Activated CD4-positive, alpha-beta T cell treated with anti-CD3 and anti-CD28 coated beads, Interleukin-2, amount 10 ng/mL, durations not matched to agents 24 days and 14 days (primary cell): ENCODE measurements at regions not wholly inside any gene's neighbourhood (a gene's known extent, or its start where the extent isn't known, plus 50 kb on each side); places are given as distances from the start of the nearest gene placed in this dataset.
A peak's percentile ranks its signal among the peaks of the same experiment; 100 is the strongest.

Source experiments
- DNase-seq: peaks from one replicate; pipeline ENCODE4 v3.0.0; 2022
- H3K27ac Mint-ChIP-seq: one replicate; pipeline ENCODE4 v1.8.0; 2022; ENCODE audit warnings: mild to moderate bottlenecking, mixed read lengths
- H3K27me3 Mint-ChIP-seq: one replicate; pipeline ENCODE4 v1.8.0; 2022; ENCODE audit warnings: mixed read lengths
- H3K36me3 Mint-ChIP-seq: one replicate; pipeline ENCODE4 v1.8.0; 2022; ENCODE audit warnings: low read depth, mild to moderate bottlenecking, mixed read lengths
- H3K4me1 Mint-ChIP-seq: one replicate; pipeline ENCODE4 v1.8.0; 2021; ENCODE audit warnings: mixed read lengths
- H3K4me3 Mint-ChIP-seq: one replicate; pipeline ENCODE4 v1.8.0; 2022; ENCODE audit warnings: mild to moderate bottlenecking, moderate library complexity, mixed read lengths
- H3K9me3 Mint-ChIP-seq: one replicate; pipeline ENCODE4 v1.8.0; 2021; ENCODE audit warnings: mixed read lengths
- intact Hi-C: fragments of 100-400 bp; cut with micrococcal nuclease; formaldehyde crosslinking; loops from one replicate; pipeline ENCODE4 v1.15.1; 2023

DNA sequence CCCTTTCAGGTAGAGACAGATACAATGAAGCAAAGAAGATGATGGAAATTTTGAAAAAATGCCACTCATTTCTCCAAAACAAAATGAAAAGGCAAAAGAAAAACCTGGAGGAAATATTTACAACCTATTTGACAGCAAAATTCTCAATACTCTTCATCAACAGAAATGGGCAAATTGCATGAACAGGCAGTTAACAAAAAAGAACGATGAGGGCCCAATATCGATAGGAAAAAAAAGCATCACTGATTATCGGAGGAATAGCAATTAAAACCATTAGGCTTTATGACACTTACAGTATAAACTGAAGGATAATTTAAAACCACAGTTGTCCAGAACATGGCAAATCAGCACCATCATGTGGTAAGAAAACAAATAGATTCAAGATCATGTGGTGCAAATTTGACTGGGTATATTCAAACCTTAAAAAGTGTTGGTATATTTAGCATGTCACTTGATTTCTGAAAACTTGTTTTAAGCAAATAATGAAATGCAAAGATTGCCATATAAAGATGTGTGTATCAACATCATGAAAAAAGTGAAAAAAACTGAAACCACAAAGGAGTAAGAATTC, 222.9 kb downstream of the BRD1 start:
- Mint-ChIP-seq H3K4me3 (no peak overlapping the region), H3K4me1 (peaks cover 2% of the 10 kb centered on the region), H3K9me3 (peaks cover 8% of the 10 kb centered on the region), H3K27ac (no peak overlapping the region), H3K27me3 (no peaks in the 10 kb centered on the region), H3K36me3 (peaks cover 26% of the 10 kb centered on the region)
- intact Hi-C loops, result no loop called here
- DNase-seq, result no peak

DNA sequence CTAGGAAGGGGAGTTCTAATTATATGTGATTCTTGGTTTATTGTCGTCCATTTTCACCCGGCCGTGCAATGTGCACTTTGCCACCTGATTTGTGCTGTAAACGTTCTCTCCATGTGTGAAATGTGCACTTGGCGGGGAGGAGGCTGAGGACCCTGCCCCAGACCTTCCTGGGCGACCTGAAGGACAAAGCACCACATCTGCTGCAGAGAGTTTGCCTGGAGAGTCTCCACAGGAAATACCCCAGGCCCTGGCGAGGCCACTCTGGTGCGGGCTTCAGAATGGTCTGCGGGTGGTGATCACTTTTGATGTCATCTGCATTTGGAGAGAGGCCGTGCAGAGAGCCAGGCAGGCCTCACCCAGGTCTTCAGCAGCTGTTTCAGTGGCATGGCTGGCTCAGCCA, 224.7 kb downstream of the BRD1 start:
- Mint-ChIP-seq H3K36me3 (peaks cover 20% of the 10 kb centered on the region), H3K4me3 (no peak overlapping the region), H3K4me1 (peaks cover 2% of the 10 kb centered on the region), H3K27ac (no peak overlapping the region), H3K27me3 (no peaks in the 10 kb centered on the region), H3K9me3 (peaks cover 8% of the 10 kb centered on the region)
- intact Hi-C loops, result no loop called here
- no peak for DNase-seq

DNA sequence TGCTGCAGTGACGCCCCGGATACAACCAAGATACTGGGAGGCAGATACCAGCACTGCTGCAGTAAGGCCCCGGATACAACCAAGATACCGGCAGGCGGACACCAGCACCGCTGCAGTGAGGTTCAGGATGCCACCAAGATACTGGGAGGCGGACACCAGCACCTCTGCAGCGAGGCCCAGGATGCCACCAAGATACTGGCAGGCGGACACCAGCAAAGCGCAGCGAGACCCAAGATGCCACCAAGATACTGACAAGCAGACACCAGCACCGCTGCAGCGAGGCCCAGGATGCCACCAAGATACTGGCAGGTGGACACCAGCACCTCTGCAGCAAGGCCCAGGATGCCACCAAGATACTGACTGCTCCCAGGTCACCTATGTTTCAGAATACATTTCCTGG, 225.2 kb downstream of the BRD1 start:
- Mint-ChIP-seq H3K36me3 (peaks cover 17% of the 10 kb centered on the region), H3K4me1 (peaks cover 2% of the 10 kb centered on the region), H3K4me3 (no peak overlapping the region), H3K27ac (no peak overlapping the region), H3K27me3 (no peaks in the 10 kb centered on the region), H3K9me3 (peaks cover 8% of the 10 kb centered on the region)
- intact Hi-C loops, result no loop called here
- no peak for DNase-seq

DNA sequence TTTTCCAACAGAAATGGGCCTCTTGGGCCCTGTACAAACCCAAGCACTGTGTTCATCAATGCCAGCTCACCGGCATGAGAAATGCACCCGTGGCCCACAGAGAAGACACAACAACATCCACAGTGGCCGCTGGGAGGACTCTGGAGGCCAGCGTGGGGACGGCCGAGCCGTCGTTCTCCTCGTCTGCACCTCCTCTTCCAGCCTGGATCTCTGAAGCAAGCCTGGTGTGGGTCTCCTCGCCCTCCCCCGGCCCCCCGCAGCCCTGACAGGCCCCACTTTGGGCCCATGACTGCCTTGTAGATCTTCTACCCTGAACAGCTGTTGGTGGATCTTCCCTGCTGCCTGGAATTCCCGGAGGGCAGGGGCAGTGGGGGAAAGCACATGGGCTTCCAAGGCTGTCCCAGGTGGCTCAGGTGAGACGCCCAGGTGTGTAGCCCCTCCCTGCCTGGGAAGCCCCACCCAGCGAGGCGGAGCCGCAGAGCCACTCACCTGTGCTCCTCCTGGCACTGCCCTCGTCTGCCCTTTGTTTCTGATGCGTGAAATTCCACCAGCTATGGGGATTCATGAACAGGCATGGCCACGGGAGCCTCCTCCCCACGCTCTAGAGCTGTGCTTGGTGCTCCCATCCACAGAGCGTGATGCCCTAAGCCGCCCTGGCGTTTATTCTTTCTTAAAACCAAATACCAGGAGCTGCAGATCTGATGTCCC, 225.9 kb downstream of the BRD1 start:
- no peak for DNase-seq
- Mint-ChIP-seq H3K36me3 (peaks cover 15% of the 10 kb centered on the region), H3K27me3 (no peaks in the 10 kb centered on the region), H3K4me1 (peaks cover 2% of the 10 kb centered on the region), H3K9me3 (peaks cover 5% of the 10 kb centered on the region), H3K27ac (no peak overlapping the region), H3K4me3 (no peak overlapping the region)
- intact Hi-C loops, result no loop called here

DNA sequence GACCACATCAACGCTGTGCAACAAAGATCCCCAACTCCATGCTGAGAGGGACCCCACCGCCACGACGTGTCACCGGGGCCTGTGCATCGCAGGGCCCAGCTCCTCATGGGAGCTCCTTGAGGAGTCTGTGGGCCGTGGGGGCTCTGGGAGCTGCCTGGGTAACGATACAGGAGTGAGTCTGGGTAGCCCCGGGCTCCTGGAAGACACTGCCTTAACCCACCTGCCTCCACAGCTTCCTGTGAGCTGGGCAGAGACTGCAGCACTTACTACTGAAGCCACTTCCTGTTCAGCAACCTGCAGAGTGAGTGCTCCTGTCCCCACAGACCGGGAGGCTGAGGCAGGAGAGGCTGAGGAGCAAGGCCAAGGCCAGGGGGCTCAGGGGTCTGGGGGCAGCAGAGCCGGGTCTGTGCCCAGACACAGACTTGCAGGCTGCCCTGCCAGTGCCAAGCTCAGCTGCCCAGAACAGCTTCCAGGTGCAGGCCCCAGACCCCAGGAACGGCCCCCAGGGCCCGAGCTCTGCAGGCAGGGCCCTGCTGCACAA, 226.7 kb downstream of the BRD1 start:
- Mint-ChIP-seq H3K27ac (no peak overlapping the region), H3K4me3 (no peak overlapping the region), H3K36me3 (peaks cover 13% of the 10 kb centered on the region), H3K9me3 (peaks cover 5% of the 10 kb centered on the region), H3K27me3 (no peaks in the 10 kb centered on the region), H3K4me1 (peaks cover 2% of the 10 kb centered on the region)
- intact Hi-C loops, result no loop called here
- DNase-seq, result peak; percentile 67

DNA sequence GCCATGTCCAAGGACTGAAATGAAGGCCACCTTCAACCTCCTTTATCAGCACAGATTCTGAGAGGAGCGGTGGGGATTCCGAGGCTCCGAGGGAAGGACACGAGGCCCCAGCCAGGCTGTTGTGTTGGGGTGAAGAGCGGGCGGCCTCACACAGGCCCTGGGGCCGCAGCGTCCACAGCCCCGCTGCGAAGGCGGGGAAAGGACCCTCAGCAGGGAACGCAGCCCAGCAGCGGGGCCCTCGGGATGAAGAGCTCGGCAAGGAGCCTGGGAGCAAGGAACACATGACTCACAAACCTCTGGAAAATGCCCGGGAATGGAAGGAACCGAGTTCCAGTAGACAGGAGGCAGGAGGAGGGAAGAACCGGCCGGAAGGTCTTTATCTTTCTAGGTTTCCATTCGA, 227.2 kb downstream of the BRD1 start:
- Mint-ChIP-seq H3K9me3 (peaks cover 5% of the 10 kb centered on the region), H3K4me1 (peaks cover 2% of the 10 kb centered on the region), H3K27ac (no peak overlapping the region), H3K4me3 (no peak overlapping the region), H3K36me3 (peaks cover 12% of the 10 kb centered on the region), H3K27me3 (no peaks in the 10 kb centered on the region)
- DNase-seq, result no peak
- intact Hi-C loops, result no loop called here

DNA sequence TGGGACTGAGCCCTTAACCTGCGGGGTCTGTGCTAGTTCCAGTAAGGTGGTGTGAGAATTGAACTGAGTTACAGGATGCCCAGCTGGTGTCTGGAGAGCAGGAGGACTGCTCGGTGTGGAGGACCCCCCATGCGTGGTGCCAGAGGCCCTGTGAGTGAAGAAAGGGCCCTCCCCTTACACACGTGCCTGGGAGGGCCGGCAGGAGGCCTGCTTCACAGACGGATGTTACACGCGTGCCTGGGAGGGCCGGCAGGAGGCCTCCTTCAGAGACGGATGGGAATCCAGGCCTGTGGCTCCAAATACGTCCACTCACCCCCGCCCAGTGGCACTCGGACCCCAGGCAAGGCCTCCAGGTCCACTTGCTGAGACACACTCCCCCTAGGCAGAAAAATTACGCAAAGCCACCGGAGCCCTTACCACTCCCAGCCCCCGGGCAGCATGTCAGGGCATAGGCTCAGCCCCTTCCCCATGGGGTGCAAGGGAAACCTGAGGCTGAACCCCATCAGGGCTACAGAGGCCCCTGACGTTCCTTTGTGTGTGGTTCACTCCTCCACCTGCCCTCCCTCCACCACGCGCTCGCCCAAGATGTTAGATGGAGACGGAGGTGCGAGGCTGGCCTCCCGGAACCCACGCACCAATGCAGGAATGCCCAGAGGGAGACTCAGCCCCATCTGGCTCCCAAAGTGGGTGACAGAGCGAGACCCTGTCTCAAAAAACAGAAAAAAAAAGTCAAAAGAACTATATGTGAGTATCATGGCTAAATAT, 227.8 kb downstream of the BRD1 start:
- H3K36me3 Mint-ChIP-seq, result peaks cover 9% of the 10 kb centered on the region
- no peak overlapping the region for H3K4me3 Mint-ChIP-seq
- H3K27ac Mint-ChIP-seq, result no peak overlapping the region
- intact Hi-C loops, result no loop called here
- DNase-seq, result no peak
- H3K4me1 Mint-ChIP-seq, result peaks cover 2% of the 10 kb centered on the region
- H3K27me3 Mint-ChIP-seq, result no peaks in the 10 kb centered on the region
- H3K9me3 Mint-ChIP-seq, result peaks cover 5% of the 10 kb centered on the region

DNA sequence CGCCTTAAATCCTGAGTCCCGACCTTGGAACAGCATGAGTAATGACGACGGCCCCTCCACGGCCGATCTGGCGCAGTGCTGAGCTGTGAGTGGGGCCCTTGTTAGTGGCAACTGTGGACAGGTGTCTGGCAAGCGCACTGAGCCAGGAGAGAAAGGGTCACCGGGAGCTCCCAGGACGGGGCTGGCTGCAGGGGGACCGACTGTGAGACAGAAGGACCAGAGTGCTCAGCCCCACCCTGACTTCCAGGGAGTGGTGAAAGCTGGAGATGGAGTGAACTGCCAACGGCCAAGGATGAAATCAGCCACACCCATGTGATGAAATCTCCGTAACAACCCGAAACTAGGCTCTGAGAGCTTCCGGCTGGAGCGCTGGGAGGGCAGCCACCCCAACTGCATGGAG, 228.6 kb downstream of the BRD1 start:
- H3K27ac Mint-ChIP-seq, result no peak overlapping the region
- peaks cover 2% of the 10 kb centered on the region for H3K4me1 Mint-ChIP-seq
- H3K36me3 Mint-ChIP-seq, result peaks cover 4% of the 10 kb centered on the region
- no peaks in the 10 kb centered on the region for H3K27me3 Mint-ChIP-seq
- intact Hi-C loops, result no loop called here
- DNase-seq, result no peak
- H3K9me3 Mint-ChIP-seq, result no peaks in the 10 kb centered on the region
- H3K4me3 Mint-ChIP-seq, result no peak overlapping the region

DNA sequence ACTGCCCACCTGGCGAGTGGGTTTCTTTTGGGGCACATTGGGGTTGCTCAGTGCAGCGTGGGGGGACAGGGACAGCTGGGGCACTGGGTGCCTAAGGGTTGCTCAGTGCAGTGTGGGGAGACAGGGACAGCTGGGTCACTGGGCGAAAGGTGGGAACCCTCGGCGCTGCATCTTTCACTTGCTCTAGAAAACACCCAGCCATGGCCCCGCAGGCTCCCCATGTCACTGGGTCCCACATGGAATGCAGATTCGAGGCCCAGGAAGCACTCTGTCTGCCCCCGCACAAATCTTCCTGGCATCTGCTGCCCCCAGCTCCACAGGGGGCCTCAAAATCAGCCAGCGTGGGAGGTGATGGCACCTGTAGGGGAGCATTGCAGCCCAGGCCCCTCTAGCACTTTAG, 229.3 kb downstream of the BRD1 start:
- no peaks in the 10 kb centered on the region for H3K27me3 Mint-ChIP-seq
- peaks cover 2% of the 10 kb centered on the region for H3K4me1 Mint-ChIP-seq
- peaks cover 2% of the 10 kb centered on the region for H3K36me3 Mint-ChIP-seq
- H3K9me3 Mint-ChIP-seq, result no peaks in the 10 kb centered on the region
- H3K27ac Mint-ChIP-seq, result no peak overlapping the region
- H3K4me3 Mint-ChIP-seq, result no peak overlapping the region
- no peak for DNase-seq
- intact Hi-C loops, result no loop called here

DNA sequence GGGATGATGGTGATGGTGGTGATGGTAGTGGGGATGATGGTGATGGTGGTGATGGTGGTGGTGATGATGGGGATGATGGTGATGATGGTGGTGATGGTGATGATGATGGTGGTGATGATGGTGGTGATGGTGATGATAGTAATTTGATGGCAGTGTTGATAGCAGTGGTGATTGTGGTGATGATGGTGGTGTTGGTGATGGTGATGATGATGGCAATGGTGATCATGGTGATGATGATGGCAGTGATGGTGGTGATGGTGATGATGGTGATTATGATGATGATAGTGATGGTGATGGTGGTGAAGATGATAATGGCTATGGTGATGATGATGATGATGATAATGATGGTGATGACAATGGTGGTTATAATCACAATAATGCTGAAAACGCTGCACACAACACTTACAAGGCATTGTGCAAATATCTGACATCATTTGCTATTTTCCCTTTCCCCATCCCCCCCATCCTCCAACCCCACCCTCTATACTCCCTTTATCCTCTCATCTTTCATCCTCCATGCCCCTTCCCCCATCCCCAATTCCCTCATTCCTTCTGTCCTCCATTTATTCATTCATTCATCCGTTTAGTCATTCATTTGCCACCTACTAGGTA, 230.1 kb downstream of the BRD1 start:
- Mint-ChIP-seq H3K4me3 (no peak overlapping the region), H3K4me1 (peaks cover 2% of the 10 kb centered on the region), H3K27me3 (no peaks in the 10 kb centered on the region), H3K27ac (no peak overlapping the region), H3K36me3 (peaks cover 1% of the 10 kb centered on the region), H3K9me3 (no peaks in the 10 kb centered on the region)
- no peak for DNase-seq
- intact Hi-C loops, result no loop called here

DNA sequence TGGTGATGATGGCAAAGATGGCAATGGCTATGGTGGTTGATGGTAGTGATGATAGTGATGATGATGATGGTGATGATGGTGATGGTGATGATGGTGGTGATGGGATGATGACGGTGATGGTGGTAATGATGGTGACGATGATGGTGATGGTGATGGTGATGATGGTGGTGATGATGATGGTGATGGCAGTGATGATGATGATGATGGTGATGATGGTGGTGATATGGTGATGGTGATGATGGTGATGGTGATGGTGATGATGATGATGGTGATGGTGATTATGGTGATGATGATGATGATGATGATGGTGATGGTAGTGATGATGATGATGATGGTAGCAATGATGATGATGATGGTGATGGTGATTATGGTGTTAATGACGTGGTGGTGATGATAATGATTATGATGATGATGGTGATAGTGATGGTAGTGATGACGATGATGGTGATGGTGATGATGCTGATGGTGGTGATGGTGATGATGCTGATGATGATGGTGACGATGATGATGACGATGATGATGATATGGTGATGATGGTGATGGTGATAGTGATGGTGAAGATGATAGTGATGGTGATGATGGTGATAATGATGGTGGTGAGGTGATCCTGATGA, 232.1 kb downstream of the BRD1 start:
- no peak overlapping the region for H3K4me3 Mint-ChIP-seq
- no peaks in the 10 kb centered on the region for H3K9me3 Mint-ChIP-seq

DNA sequence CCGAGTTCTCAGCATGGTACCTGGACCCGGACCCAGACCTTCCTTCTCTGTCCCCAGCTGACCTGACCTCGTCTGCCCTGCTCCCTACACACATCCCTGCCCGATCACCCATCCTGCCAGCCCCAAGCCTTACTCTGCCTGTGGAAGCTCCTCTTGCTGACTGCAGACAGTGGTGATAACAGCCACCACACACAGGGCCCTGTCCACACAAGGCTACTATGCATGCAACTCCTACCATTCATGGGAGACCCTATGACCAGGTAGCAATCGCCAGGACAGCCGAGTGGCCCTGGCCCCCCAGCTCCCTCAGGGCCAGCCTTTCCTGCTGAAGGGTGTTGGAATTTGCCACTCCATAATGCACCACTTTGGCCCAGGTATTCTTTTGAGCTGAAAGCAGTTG, 233.6 kb downstream of the BRD1 start:
- H3K9me3 Mint-ChIP-seq, result no peaks in the 10 kb centered on the region
- no peaks in the 10 kb centered on the region for H3K4me1 Mint-ChIP-seq
- H3K27ac Mint-ChIP-seq, result no peak overlapping the region

More for the DNA sequence above, 232.1 kb downstream of the BRD1 start:
- intact Hi-C loops, result no loop called here
- no peaks in the 10 kb centered on the region for H3K4me1 Mint-ChIP-seq
- H3K27ac Mint-ChIP-seq, result no peak overlapping the region
- no peaks in the 10 kb centered on the region for H3K27me3 Mint-ChIP-seq
- no peaks in the 10 kb centered on the region for H3K36me3 Mint-ChIP-seq
- no peak for DNase-seq

DNA sequence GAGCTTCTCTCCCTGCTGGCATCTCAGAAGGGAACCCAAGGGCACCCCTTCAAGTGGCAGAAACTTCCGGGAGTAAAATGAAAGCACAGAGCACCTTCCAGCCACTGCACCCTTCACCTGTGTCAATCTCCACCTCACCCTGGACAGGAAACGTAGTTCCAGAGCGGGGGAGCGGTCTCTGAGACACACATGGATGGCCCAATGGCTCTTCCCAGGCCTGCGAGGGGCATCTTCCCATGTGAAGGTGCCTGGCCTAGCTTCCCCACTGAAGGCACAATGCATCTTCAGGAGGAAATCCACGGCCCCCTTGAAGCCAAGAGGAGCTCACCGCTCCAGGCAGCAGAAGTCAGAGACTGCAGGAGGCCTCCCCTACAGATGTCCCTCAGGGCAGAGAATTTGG, 234.2 kb downstream of the BRD1 start:
- no peak overlapping the region for H3K4me3 Mint-ChIP-seq
- intact Hi-C loops, result no loop called here
- H3K27ac Mint-ChIP-seq, result no peak overlapping the region

More for the DNA sequence above, 233.6 kb downstream of the BRD1 start:
- intact Hi-C loops, result no loop called here
- Mint-ChIP-seq H3K36me3 (no peaks in the 10 kb centered on the region), H3K4me3 (no peak overlapping the region), H3K27me3 (no peaks in the 10 kb centered on the region)
- DNase-seq, result no peak

More for the DNA sequence above, 234.2 kb downstream of the BRD1 start:
- no peak for DNase-seq
- Mint-ChIP-seq H3K9me3 (no peaks in the 10 kb centered on the region), H3K4me1 (no peaks in the 10 kb centered on the region), H3K27me3 (no peaks in the 10 kb centered on the region), H3K36me3 (no peaks in the 10 kb centered on the region)
